ENCODE measurements at regions not wholly inside any gene's neighbourhood (a gene's known extent, or its start where the extent isn't known, plus 50 kb on each side); places are given as distances from the start of the nearest gene placed in this dataset.
"Not testable (repeated sequence)": the region's sequence is repeated elsewhere in the genome, so short reads cannot be mapped to it uniquely, and the experiment has no call there.

DNA sequence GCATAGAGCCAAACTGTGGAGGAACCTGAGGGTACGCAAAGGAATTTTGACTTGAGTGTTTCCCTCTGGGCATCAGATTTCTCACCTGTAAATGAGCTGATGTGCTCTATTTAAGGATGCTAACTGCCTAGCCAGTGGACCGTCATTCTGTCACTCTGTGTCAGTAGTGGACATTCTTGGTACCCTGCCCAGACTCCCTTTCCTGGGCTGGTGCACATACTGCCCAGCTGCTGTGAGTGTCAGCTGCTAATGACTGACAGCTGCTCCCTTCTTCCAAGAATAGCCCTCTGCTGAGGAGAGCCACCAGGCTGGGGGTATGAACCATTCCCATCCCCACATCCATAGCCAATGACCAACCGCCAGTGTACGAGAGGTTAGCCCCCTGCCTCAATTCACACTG is 193.1 kb upstream of the DAB1 start:
- DNase-seq: no peak

DNA sequence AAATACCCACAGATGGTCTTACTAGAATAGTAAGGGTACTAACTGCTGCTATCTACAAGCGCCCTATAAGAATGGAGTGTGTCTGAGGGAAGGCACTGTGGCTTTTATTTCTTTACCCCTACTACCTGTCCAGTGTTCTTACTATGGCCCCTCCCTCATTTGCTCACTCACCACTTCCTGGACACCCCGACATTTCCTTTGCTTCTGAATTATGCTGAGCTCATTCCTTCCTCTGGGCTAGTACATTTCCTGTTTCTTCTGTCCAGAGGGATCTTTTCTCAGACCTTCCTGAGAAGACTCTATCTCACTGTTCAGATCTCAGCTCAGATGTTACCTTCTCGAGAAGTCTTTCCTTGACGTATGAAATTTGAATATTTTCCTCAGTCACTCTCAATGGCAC is 192.1 kb upstream of the DAB1 start:
- DNase-seq: no peak

DNA sequence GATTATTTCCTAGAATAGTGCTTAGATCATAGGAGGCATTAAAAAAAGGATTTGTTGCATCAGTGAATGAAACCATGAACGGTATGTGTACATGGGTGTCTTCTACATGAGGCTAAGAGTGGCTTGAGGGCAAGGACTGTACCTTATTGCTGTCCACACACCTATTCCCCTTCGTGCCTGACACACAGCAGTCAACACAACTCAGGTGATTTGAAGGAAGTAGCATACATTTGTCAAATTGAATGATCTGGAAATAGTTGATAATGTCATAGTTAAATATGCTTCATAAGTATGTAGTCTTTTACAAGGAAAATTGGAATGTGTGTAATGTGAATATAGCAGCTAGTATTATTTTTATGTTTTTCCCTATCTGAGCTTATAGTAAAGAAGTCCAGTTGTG is 189.0 kb upstream of the DAB1 start:
- DNase-seq: no peak

DNA sequence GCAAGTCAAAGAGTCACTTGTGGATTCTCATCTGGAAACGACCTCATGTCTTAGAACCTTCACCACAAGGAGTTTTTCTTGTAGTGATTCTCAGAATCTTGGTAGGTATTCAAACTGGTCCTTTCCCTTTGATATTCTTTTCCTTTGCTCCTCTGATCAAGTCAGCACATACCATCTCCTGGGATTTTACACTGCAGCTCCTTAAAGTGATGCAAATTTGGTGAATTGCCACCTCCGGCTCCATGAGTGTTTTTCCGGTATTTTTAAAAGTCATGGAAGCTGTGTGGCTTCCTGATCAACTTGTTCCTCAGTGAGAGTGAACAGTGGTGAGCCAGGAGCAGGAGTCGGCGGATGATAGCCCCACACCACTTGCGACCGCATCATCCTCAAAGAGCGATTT is 182.1 kb upstream of the DAB1 start:
- no peak for DNase-seq

DNA sequence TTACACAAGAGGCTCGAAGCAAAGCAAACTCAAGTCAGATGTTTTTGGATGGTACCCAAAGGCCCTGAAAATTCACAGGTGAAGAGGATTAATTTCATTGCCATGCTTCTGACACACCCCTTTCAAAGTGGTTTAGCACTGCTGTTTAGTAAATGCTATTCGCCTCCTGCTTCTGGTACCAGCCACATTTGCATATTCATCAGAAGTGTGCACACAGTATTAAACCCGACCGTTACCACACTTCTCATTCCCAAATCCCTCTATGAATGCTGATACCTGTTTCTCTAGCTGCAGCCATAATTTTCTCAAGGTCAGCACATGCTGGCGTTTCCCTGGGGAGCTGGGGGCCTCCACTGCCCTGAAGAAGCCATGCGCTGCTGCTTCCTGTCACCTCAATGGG is 179.8 kb upstream of the DAB1 start:
- DNase-seq: no peak

DNA sequence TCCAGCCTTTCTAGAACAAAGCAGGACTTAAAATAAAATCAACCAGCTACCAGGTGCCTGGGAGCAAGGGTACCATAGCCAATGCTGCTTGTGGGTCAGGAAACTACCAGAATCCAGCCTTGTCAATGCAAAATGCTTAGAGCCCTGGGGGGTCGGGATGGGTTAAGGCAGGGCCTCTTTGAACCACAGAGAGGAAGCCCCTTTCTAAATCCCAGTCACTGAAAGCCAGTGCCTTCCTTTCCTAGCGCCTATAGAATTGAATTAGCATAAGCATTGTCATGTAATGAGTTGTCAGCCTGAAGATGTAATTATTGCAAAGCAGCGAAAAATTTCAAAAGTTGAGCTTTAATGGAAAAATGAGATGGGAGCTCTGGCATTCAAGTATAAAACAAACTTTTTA is 176.6 kb upstream of the DAB1 start:
- DNase-seq: no peak

DNA sequence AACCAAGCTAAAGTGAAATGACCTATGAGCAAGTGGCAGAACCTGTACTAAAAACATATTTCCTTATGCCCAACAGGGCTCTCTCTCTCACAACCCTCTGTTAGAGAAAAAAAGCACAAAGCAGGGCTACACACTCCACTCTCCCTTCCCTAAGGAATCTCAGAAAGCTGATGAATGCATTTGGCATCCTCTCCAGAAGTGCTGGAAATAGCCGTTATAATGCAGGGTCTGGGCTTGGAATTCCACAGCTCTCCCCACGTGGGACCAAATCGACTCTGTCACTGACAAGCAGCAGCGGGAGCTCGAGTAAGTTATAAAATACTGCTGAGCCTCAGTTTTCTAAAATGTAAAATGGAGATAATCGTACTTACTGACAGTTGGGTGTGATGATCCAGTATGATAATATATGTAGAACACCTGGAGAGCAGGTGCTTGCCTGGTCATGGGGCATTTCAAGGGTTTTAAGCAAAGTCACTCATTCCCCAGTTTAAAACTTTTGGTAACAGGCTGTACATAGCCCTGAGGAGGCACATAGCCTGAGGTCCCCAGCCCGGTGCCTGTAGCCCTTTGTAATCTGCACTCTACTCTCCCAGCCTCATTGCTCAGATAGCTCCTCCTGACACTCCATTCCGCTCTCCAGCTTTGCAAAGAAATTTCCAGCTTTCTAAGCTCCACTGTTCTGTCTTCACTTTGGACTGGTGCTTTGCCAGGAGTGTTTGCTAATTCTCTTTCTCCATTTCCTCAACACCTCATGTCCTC is 175.6 kb upstream of the DAB1 start:
- no peak for DNase-seq

DNA sequence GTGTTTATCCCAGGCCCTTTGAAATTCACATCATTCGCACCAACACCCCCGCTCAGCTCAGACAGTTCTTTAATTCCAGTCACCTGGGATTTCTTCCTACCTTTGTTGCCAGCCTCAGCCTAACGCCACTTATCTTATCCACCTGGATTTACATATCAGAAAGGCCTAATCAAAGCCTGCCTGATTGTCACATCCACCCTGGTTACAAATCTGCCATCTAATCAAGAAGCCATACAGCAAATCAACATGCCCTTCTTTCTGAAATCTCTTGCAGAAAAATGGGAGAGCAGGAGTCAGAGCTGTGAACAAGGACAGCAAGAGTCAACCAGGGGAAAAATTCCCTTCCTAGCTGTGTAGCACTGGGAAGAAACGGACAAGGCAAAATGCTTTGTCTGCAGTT is 173.2 kb upstream of the DAB1 start:
- no peak for DNase-seq

DNA sequence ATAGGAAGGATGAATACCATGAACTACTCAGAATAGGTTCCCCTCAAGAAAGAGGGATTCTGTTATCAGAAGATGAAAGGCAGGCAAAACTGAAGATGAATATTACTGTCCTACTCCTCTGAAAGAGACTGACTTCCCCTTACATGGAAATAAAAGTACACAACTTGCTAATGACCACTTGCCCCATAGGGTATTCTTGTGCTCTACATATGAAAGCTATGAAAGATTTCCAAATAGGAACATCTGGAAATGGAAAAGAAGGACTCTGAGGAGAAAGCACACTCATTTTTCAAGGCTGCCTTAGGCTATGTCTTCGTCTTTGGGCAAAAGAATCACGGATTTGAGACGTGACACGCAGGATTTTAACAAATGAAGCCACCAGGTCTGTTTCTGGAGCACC is 170.1 kb upstream of the DAB1 start:
- no peak for DNase-seq

DNA sequence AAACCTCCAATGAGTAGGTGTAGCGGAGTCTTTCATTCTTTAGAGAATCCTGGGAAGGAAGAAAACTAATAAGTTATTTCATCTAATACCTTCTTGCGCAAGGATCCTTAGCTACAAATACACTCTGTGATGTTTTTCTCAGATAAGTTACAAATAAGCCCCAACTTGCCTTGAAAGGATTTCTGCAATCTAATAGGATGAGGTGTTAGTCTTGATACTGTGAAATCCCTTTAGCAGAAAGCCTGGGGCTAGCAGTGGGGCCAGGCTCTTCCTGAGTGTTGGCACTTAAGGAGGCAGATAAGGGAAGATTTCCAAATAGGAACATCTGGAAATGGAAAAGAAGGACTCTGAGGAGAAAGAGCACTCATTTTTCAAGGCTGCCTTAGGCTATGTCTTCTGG is 168.0 kb upstream of the DAB1 start:
- DNase-seq: no peak

DNA sequence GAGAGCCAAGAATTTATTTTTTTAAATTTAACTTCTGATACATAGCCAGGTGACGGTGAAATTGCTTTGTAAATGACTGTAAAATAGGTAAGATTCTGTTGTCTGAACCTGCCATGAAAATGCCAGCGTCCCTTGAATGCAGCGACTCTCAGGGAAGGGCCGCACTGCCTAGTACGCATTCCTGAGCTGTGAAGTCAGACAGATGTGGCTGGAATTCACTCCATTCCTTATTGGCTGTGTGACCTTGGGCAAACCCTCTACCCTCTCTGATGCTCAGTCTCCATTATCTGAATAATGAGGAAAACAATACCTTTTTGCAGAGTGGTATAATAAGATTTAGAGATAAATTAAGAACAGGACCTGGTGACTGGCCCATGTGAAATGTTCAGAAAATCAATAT is 167.1 kb upstream of the DAB1 start:
- no peak for DNase-seq

DNA sequence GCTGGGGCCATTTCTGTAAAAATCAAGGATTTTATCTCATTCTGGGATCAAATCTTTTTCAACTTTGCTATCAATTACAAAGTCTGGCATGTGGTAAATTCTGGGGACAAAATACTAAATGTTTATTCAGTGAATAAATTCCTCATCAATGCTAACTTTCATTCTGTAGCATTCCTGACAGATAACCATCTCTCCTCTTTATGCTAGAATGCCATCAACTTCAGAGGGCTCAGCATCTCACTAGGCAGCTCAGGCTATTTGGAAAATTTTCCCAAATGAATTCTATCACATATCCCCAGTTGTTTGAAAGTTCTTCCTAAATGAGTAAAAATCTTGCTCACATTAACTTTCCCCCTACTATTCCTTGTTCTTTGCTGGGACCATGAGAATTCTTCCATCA is 163.0 kb upstream of the DAB1 start:
- DNase-seq: no peak

DNA sequence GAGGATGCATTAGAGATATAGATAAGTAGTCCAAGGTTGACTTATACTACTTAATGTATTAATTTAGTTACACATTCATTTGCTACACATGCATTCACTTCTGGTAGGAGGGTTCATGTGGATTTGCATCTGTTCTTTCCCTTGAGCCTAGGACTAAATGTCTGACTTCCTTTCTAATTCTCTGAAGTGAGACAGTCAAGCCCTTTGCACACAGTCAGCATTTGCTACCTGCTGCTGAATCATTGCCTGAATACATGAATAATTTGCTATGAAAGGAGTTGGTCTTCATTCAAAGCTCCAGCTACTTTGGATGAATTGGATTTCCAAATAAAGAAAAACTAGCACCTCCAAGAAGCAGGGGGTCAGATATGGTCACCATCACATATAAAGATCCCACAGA is 154.8 kb upstream of the DAB1 start:
- no peak for DNase-seq

DNA sequence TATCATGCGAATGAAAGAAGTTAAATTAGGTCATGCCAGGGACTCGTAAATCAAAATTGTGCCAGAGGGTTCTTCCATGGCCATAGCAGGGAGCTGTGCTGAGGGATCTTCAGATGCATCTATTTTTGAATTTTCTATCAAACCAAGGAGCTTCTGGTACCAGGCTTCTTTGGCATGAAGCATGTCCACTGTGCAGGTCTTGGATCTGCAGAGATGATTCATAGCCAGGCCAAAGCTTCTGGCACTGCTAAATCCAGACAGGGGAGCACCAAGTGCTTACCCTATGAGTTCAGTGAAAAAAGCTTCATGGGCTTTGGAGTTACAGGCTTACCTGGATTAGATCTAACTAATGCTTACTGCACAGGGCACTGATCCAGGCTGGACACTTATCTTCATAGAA is 154.2 kb upstream of the DAB1 start:
- DNase-seq: no peak

DNA sequence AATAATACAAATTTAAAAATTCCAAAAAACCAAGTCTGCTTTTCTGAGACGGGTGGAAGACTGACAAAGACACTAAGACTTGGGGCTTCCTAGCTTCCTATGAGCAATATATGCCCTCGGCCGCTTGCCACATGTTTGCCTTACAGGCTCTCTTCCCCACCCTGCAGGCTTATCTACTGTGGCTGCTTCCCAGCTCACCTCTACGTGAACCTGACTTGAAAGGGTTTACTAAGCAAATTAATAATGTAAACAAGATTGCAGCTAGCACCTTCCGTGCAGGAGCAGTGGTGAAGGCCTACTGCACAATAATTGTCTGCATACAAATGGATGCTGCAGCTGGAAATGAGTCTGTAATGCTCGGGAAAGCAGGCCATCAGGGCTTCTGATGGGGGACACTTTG is 152.9 kb upstream of the DAB1 start:
- no peak for DNase-seq

DNA sequence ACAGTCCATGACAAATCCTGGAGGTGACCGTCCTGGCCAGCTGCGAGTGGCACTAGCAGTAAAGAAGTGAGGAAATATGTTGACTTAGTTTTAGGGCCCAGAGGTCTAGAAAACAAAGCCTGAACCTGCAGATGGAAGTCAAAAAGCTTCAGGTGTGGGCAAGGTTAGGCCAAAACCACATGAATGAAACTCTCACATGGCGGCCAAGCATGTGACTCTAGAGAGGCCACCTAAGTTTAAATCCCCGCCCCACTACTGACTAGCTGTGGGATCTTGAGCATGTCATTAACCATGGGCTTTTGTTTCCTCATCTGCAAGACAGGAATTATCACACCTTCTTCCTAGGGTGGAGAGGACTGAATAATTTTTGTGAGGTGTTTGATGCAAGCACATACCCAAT is 148.2 kb upstream of the DAB1 start:
- DNase-seq: no peak

DNA sequence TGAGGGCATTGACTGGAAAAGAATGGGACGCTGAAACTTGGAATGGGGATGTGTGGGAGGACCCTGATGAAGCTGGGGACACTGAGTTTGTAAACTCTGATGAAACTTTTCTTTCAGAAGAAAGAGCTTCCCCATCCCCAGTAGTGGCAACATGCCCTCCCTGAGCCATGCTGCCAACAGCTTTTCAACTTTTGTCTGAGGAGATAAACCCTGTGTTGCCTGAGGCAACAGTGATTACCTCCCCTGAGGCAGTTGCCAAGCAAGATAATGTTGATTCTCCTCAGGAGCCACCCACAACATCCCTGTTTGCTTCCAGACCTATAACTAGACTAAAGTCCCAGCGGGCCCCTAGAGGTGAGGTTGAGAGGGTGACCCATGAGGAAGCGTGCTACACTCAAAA is 134.2 kb upstream of the DAB1 start:
- not testable (repeated sequence) for DNase-seq

DNA sequence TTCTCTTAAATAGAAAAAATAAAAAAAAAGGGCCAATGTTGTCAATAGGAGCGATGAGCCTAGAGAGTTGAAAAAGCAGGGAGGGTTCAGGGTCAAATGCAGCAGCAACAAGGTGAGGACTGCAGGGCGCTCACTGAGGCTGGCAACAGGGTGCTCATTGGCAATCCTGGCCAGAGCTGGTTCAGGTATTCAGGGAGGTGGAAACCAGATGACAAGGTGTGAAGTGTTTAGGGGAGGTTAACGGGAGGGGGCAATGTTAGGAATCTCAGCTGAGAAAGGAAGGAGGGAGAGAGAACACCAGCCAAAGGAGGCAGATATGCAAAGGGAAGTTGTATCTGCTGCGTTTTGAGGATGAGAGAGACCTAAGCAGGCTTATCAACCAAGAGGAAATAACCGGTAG is 129.8 kb upstream of the DAB1 start:
- DNase-seq: no peak

DNA sequence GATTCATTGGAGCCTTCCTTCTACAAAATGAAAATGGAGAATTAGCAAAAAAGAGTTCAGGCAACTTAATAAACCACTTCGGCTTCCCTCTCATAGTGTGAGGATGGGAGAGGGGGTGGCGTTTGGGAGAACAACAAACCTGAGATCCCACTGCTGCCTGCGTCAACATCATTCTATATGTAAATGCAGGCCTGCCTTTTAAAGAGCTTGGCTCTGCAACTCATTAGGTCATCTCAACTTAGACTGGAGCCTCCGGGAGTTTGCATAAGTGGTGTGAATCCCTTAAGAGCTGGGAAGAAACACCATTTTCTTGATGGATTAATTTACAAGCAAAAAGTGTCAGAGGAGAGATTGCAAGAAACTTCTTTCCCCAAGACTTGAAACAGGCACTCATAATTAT is 127.6 kb upstream of the DAB1 start:
- no peak for DNase-seq

DNA sequence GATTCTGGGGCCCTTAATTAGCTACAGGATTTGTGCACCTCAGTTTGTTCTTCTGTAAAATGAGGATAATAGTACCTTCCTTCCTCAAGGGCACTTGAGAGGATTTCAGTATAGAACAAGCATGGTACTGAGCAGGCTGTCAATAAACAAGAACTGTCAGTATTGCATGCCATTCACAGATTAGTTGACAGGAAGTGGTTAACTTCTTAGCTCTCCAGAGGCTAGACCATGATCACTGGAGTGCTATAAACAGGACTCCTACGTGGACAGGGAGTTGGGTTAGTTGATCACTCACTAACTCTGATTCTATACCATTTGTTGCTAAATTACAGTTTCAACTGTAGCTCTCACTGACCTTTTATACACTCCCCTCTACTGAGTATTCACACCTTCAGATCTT is 126.2 kb upstream of the DAB1 start:
- peak in 1 of 5 experiments; percentile 33 for DNase-seq

DNA sequence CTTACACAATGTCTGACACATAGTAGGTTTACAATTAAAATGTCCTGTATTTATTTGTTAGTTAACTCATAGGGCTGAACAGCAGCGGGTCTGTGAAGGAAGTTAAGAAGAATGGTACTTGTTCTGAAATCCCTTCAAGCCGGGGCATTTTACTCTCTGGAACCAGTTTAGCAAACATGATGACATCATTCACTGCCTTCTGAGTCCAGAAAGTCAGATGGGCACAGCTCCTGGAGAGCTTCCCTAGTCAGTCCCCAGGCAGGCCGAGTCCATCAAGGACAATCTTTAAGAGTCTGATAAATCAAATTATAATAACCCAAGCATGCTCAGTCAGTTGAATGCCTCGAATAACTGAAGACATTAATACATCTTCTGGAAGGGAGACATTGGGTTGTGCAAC is 125.4 kb upstream of the DAB1 start:
- DNase-seq: no peak

DNA sequence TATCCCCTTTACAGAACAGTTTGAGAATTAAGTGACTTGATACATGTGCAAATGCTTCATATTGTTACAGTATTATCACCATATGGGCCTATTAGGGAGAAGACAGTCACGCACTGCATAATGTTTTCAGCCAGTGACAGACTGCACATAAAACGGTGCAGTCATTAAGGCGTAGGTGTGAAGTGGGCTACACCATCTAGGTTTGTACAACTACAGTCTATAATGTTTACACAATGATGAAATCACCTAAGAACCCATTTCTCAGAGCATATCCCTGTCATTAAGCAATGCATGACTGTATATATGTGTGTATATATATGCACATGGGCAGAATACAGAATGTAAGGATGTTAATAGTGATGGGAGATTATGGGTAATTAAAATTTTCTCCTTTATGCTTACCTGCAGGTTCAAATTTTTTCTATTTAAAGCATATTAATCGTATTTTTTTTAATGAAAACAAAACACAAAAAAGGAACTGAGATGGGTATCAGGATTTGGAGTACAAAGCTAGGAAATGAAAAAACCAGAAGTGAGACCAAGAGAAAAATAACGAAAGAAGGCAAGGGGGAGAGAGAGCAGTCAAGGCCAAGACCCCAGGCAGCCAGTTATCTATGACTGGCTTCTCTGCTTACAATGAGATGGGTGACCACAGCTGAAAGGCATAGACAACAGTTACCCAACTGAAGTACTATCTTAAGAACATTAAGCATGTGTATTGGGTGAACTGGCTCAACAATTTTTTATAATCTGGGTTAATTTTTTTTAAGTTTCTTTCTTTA is 122.9 kb upstream of the DAB1 start:
- no peak for DNase-seq

DNA sequence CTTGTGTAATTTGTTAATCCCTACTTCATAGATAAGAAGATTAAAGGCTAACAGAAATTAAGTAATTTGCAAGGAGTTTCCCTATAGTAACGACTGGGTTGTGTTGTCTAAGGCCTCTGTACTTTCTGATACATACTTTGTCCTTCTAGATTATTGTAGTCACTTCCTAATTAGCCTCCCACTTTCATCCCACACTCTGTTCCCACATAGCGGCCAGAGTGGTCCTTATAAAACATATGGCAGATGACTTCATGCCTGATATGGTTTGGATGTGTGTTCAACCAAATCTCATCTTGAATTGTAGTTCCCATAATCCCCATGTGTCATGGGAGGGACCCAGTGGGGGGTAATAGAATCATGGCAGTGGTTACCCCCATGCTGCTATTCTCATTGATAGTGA is 120.5 kb upstream of the DAB1 start:
- DNase-seq: no peak

DNA sequence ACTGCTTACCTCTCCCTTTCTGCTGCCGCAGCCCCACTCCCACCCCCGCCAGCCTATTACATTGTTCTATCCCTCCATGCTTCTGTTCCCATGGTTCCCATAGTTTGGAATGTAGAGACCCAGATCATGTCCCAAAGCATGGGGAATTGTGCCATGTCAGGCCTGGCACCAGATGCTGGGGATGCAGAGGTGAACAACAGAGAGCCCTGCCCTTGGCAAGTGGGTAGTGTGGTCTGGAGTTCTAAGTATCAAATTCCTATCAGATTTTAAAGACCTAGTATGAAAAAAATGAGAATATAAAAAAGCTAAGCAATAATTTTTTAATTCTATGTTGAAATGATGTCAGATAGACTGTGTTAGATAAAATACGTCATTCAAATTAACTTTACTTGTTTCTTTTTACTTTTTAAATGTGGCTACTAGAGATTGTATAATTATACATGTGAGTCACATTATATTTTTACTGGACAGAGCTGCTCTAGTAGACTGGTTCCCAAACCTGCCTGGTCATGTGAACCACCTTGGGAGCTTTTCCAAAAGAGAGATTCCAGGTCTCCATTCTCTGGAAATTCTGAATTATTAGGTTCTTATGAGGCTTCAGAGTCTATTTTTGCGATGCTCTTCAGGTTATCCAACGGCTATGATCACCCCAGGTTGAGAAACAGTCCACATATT is 113.0 kb upstream of the DAB1 start:
- no peak for DNase-seq

Measured in T-helper 2 cell (primary cell).